ENCODE measurements at regions not wholly inside any gene's neighbourhood (a gene's known extent, or its start where the extent isn't known, plus 50 kb on each side); places are given as distances from the start of the nearest gene placed in this dataset.
"Not testable (repeated sequence)": the region's sequence is repeated elsewhere in the genome, so short reads cannot be mapped to it uniquely, and the experiment has no call there.

- no peaks in the 10 kb centered on the region for H3K9me3 ChIP-seq
- H3K4me3 ChIP-seq: no peak overlapping the region
- no peaks in the 10 kb centered on the region for H3K4me1 ChIP-seq
- intact Hi-C loops (cut with DNase I): loop anchor here in 1 of 2 donors (10.0 kb wide), 1 partner anchor 464 kb away; no protein-coding TSS in a partner anchor
- no peaks in the 10 kb centered on the region for H3K36me3 ChIP-seq
- ATAC-seq (no peak), DNase-seq (no peak)
- no peak for TF ChIP-seq CTCF (IDR thresholded peaks at IDR 0.05)
- no peak overlapping the region for H3K27ac ChIP-seq
- H3K27me3 ChIP-seq: peaks cover 11 to 39% of the 10 kb centered on the region in 2 donors
Measured at GRCh38 chr7:148500978-148501377, 89.6 kb upstream of the C7orf33 start.

- peak in 1 of 4 donors; percentile 42 for DNase-seq
- H3K27me3 ChIP-seq: peaks cover 11 to 39% of the 10 kb centered on the region in 2 donors
- intact Hi-C loops (cut with DNase I): loop anchor here in 1 of 2 donors (10.0 kb wide), 1 partner anchor 461 kb away; no protein-coding TSS in a partner anchor
- peak; percentile 56 to 70 for TF ChIP-seq CTCF (IDR thresholded peaks at IDR 0.05)
- H3K9me3 ChIP-seq: no peaks in the 10 kb centered on the region
- H3K4me1 ChIP-seq: no peaks in the 10 kb centered on the region
- peak; percentile 49 for ATAC-seq
- no peaks in the 10 kb centered on the region for H3K36me3 ChIP-seq
- no peak overlapping the region for H3K4me3 ChIP-seq
- H3K27ac ChIP-seq: no peak overlapping the region
Measured at GRCh38 chr7:148503900-148504487, 86.6 kb upstream of the C7orf33 start.

DNA sequence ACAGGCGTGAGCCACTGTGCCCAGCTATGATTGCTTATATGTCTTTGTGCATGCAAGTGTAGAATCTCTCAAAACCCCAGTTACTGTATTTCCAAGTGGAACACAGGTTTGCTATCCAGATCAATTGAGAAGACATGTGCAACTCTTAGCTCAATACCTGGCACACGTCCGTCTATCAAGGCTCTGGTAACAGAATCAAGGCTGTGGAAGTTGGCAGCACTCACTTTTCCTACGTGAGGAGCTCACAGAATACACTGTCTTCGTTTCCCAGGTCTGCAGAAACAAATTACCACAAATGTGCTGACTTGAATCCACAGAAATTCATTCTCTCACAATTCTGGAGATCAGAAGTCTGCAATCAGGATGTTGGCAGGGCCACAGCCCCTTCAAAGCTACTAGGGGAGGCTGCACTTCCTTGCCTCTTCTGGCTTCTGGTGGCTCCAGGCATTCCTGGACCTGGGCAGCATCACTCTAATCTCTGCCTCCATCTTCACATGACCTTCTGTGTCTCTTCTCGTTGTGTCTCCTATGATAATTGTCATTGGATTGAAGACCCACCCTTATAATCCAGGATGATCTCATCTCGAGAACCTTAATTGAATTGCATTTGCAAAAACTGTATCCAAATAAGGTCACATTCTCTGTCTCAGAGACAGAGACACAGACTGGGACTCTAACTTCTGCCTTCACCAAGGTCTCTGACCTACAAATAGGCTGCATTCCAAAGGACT is 84.8 kb upstream of the C7orf33 start:
- Histone ChIP-seq H3K36me3 (no peaks in the 10 kb centered on the region), H3K4me3 (no peak overlapping the region), H3K27ac (no peak overlapping the region), H3K9me3 (no peaks in the 10 kb centered on the region), H3K4me1 (no peaks in the 10 kb centered on the region), H3K27me3 (peaks cover 2 to 21% of the 10 kb centered on the region in 2 donors)
- intact Hi-C loops (cut with DNase I): loop anchor here in 1 of 2 donors (10.0 kb wide), 1 partner anchor 459 kb away; no protein-coding TSS in a partner anchor
- DNase-seq (no peak), ATAC-seq (no peak)
- TF ChIP-seq CTCF (IDR thresholded peaks at IDR 0.05): no peak

DNA sequence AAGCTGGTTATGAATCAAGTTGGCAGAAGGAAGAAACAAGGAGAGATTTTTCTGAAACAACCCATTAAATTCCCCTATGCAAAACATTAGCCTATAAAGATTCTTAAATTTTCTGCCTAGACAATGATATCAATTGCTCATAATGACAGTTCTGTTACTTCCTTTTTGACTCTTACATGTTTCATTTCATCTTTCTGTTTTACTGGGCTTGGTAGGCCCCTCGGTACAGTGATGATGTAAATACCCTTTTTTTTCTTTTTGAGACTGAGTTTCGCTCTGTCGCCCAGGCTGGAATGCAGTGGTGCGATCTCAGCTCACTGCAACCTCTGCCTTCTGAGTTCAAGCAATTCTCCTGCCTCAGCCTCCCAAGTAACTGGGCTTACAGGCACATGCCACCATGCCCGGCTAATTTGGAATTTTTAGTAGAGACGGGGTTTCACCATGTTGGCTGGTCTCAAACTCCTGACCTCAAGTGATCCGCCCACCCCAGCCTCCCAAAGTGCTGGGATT is 83.4 kb upstream of the C7orf33 start:
- H3K4me1 ChIP-seq, H3K9me3 ChIP-seq: not testable (repeated sequence)

DNA sequence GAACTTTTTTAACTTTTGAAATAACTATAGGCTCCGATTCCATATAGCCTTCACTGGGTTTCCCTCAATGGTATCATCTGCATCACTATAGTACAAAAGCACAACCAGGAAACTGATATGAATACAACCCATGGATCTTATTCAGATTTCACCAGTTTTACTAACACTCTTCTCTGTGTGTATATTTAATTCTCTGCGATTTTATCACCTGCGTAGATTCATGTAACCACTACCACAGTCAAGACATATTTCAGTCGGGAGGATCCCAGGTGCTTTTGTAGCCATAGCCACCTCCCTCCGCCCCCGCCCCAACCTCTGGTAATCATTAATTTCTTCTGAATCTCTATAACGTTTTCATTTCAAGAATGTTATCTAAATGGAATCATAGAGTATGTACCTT is 82.8 kb upstream of the C7orf33 start:
- intact Hi-C loops (cut with DNase I): loop anchor here in 1 of 2 donors (10.0 kb wide), 1 partner anchor 457 kb away; no protein-coding TSS in a partner anchor
- no peak for DNase-seq
- Histone ChIP-seq H3K4me3 (no peak overlapping the region), H3K27ac (no peak overlapping the region), H3K4me1 (no peaks in the 10 kb centered on the region), H3K9me3 (no peaks in the 10 kb centered on the region), H3K36me3 (no peaks in the 10 kb centered on the region), H3K27me3 (peaks cover 0 to 1% of the 10 kb centered on the region in 2 donors)
- TF ChIP-seq CTCF (IDR thresholded peaks at IDR 0.05): no peak
- no peak for ATAC-seq

More for the DNA sequence above, 83.4 kb upstream of the C7orf33 start:
- not testable (repeated sequence) for DNase-seq, H3K27ac ChIP-seq, H3K27me3 ChIP-seq, H3K36me3 ChIP-seq, H3K4me3 ChIP-seq, ATAC-seq
- intact Hi-C loops (cut with DNase I): loop anchor here in 1 of 2 donors (10.0 kb wide), 1 partner anchor 458 kb away; no protein-coding TSS in a partner anchor

Measured in left lung (tissue), 4 donors.